Left lobe of liver (tissue), 2 donors: ENCODE measurements at regions not wholly inside any gene's neighbourhood (a gene's known extent, or its start where the extent isn't known, plus 50 kb on each side); places are given as distances from the start of the nearest gene placed in this dataset.
"Not testable (repeated sequence)": the region's sequence is repeated elsewhere in the genome, so short reads cannot be mapped to it uniquely, and the experiment has no call there.

Experiments
- ATAC-seq: fragments of 200-7000 bp; cut with Tn5 transposase; one replicate; pipeline ENCODE4 v1.9.1; 2020; ENCODE audit warnings: mild to moderate bottlenecking, moderate library complexity
- DNase-seq: peaks from one replicate; pipeline ENCODE4 v3.0.0-alpha.2; 2020; ENCODE audit warnings: low spot score
- donor health status: DM: no; HTN: no; CAD: no; lungs with moderate emphysema.
- donor health status: DM: no; HTN: yes; CAD: no.

- not testable (repeated sequence) for DNase-seq, ATAC-seq
Measured at GRCh38 chr5:25407365-25407764, 762.6 kb upstream of the CDH10 start.

GRCh38 chr5:25405850-25406249 is 761.1 kb upstream of the CDH10 start:
- DNase-seq (no peak), ATAC-seq (no peak)

GRCh38 chr5:25399878-25400480 is 755.2 kb upstream of the CDH10 start:
- DNase-seq = no peak
- ATAC-seq = no peak

- ATAC-seq = no peak
- no peak for DNase-seq
Measured at GRCh38 chr5:25393957-25394356, 749.2 kb upstream of the CDH10 start.

GRCh38 chr5:25393256-25393655 is 748.5 kb upstream of the CDH10 start:
- DNase-seq = no peak
- ATAC-seq = no peak

GRCh38 chr5:25387953-25388352 is 743.2 kb upstream of the CDH10 start:
- ATAC-seq = no peak

GRCh38 chr5:25362799-25363198 is 718.0 kb upstream of the CDH10 start:
- ATAC-seq (no peak), DNase-seq (no peak)

More at GRCh38 chr5:25387953-25388352, 743.2 kb upstream of the CDH10 start:
- no peak for DNase-seq

GRCh38 chr5:25358919-25359318 is 714.1 kb upstream of the CDH10 start:
- ATAC-seq (no peak), DNase-seq (no peak)

GRCh38 chr5:25357605-25358004 is 712.8 kb upstream of the CDH10 start:
- no peak for ATAC-seq

GRCh38 chr5:25349746-25350145 is 705.0 kb upstream of the CDH10 start:
- DNase-seq (no peak), ATAC-seq (no peak)

More at GRCh38 chr5:25357605-25358004, 712.8 kb upstream of the CDH10 start:
- DNase-seq = no peak

- no peak for DNase-seq
- no peak for ATAC-seq
Measured at GRCh38 chr5:25345240-25345771, 700.5 kb upstream of the CDH10 start.

GRCh38 chr5:25339541-25339940 is 694.8 kb upstream of the CDH10 start:
- ATAC-seq = no peak

GRCh38 chr5:25334350-25334749 is 689.6 kb upstream of the CDH10 start:
- DNase-seq = no peak
- no peak for ATAC-seq

More at GRCh38 chr5:25339541-25339940, 694.8 kb upstream of the CDH10 start:
- no peak for DNase-seq

GRCh38 chr5:25330721-25331120 is 685.9 kb upstream of the CDH10 start:
- ATAC-seq = no peak

GRCh38 chr5:25327172-25327571 is 682.4 kb upstream of the CDH10 start:
- no peak for DNase-seq
- ATAC-seq = no peak

More at GRCh38 chr5:25330721-25331120, 685.9 kb upstream of the CDH10 start:
- DNase-seq = no peak

- no peak for ATAC-seq
- no peak for DNase-seq
Measured at GRCh38 chr5:25301836-25302235, 657.1 kb upstream of the CDH10 start.

GRCh38 chr5:25295067-25295466 is 650.3 kb upstream of the CDH10 start:
- ATAC-seq = no peak
- DNase-seq = no peak

GRCh38 chr5:25289766-25290165 is 645.0 kb upstream of the CDH10 start:
- not testable (repeated sequence) for ATAC-seq, DNase-seq

GRCh38 chr5:25286319-25286718 is 641.5 kb upstream of the CDH10 start:
- DNase-seq (no peak), ATAC-seq (no peak)

GRCh38 chr5:25285136-25285535 is 640.4 kb upstream of the CDH10 start:
- DNase-seq = no peak
- ATAC-seq = no peak

- not testable (repeated sequence) for DNase-seq, ATAC-seq
Measured at GRCh38 chr5:25263507-25263906, 618.7 kb upstream of the CDH10 start.

- DNase-seq (no peak), ATAC-seq (no peak)
Measured at GRCh38 chr5:25262221-25262620, 617.4 kb upstream of the CDH10 start.

- no peak for ATAC-seq
- DNase-seq = no peak
Measured at GRCh38 chr5:25255128-25255527, 610.4 kb upstream of the CDH10 start.
